Hepatic stellate cell (primary cell): ENCODE measurements at regions not wholly inside any gene's neighbourhood (a gene's known extent, or its start where the extent isn't known, plus 50 kb on each side); places are given as distances from the start of the nearest gene placed in this dataset.
"Not testable (repeated sequence)": the region's sequence is repeated elsewhere in the genome, so short reads cannot be mapped to it uniquely, and the experiment has no call there.

Experiments
- DNase-seq: peaks from one replicate; pipeline ENCODE4 v3.0.0; 2011; ENCODE audit warnings: low spot score

GRCh38 chr10:33501161-33501560 lies 166.7 kb upstream of the NRP1 start:
- no peak for DNase-seq

- DNase-seq: no peak
Measured at GRCh38 chr10:33498391-33498891, 164.0 kb upstream of the NRP1 start.

GRCh38 chr10:33497338-33497737 lies 162.9 kb upstream of the NRP1 start:
- no peak for DNase-seq

- no peak for DNase-seq
Measured at GRCh38 chr10:33496096-33496495, 161.6 kb upstream of the NRP1 start.

GRCh38 chr10:33494694-33495265 lies 160.3 kb upstream of the NRP1 start:
- no peak for DNase-seq

- no peak for DNase-seq
Measured at GRCh38 chr10:33493978-33494377, 159.5 kb upstream of the NRP1 start.

GRCh38 chr10:33493497-33493896 lies 159.0 kb upstream of the NRP1 start:
- DNase-seq: no peak

- DNase-seq: no peak
Measured at GRCh38 chr10:33492701-33493345, 158.4 kb upstream of the NRP1 start.

GRCh38 chr10:33489501-33490176 lies 155.2 kb upstream of the NRP1 start:
- DNase-seq: no peak

- DNase-seq: peak; percentile 52
Measured at GRCh38 chr10:33487014-33487776, 152.7 kb upstream of the NRP1 start.

GRCh38 chr10:33485276-33485675 lies 150.8 kb upstream of the NRP1 start:
- DNase-seq: no peak

GRCh38 chr10:33484787-33485186 lies 150.3 kb upstream of the NRP1 start:
- peak; percentile 14 for DNase-seq

GRCh38 chr10:33483816-33484190 lies 149.3 kb upstream of the NRP1 start:
- DNase-seq: no peak

- no peak for DNase-seq
Measured at GRCh38 chr10:33483124-33483815, 148.8 kb upstream of the NRP1 start.

- DNase-seq: no peak
Measured at GRCh38 chr10:33482486-33482885, 148.0 kb upstream of the NRP1 start.

GRCh38 chr10:33481184-33481583 lies 146.7 kb upstream of the NRP1 start:
- DNase-seq: no peak

GRCh38 chr10:33480417-33480816 lies 145.9 kb upstream of the NRP1 start:
- DNase-seq: not testable (repeated sequence)

GRCh38 chr10:33478675-33479125 lies 144.2 kb upstream of the NRP1 start:
- no peak for DNase-seq

GRCh38 chr10:33478089-33478674 lies 143.7 kb upstream of the NRP1 start:
- DNase-seq: no peak

GRCh38 chr10:33477291-33478088 lies 143.0 kb upstream of the NRP1 start:
- DNase-seq: no peak
